Activated CD8-positive, alpha-beta memory T cell treated with anti-CD3 and anti-CD28 coated beads for 48 hours (primary cell): ENCODE measurements at regions not wholly inside any gene's neighbourhood (a gene's known extent, or its start where the extent isn't known, plus 50 kb on each side); places are given as distances from the start of the nearest gene placed in this dataset.
"Not testable (repeated sequence)": the region's sequence is repeated elsewhere in the genome, so short reads cannot be mapped to it uniquely, and the experiment has no call there.

ENCODE experiments used
- DNase-seq, 3 experiments: peaks; one replicate each; pipeline ENCODE4 v3.0.0-alpha.2; 2020; ENCODE audit warnings: low read depth in 2 of 3, low spot score in 2 of 3

DNA sequence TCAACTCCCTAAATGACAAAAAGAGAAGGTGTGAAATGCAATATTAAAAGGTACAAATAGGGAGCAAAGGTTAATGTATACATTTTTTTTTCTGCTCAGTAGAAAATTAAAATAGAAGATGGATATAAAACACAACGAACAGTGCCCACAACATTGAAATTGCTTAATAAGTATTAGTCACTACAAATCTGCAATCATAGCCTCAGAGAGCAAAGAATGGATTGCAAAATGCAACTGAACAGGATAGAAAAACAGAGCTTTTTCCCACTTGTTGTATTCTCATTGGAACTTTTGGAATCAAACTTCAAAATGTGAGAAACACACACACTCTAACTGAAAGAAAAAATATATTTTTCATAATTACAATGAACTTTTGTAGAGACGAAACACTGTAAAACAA, 552.2 kb upstream of the NCAM2 start:
- no peak for DNase-seq

DNA sequence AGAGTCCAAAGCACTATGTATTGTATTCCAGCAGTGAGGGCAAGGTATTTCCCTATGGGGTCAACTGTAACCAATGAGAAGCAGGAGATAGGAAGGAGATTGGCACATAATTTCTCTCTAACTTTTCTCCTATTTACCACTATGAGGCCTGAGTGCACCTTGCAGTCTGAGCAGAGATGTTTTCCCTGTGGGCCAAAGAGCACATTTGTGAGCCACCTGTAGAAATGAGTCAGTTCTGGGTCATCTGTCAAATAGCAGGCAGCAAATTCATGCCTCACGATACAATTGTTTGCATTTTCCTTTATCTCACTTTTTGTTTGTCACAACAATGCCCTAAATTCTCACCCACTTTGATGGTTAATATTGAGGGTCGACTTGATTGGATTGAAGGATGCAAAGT, 547.2 kb upstream of the NCAM2 start:
- no peak for DNase-seq

GRCh38 chr21:20452935-20453334, 545.3 kb upstream of the NCAM2 start:
- no peak for DNase-seq

GRCh38 chr21:20459838-20460237, 538.4 kb upstream of the NCAM2 start:
- DNase-seq, result no peak

DNA sequence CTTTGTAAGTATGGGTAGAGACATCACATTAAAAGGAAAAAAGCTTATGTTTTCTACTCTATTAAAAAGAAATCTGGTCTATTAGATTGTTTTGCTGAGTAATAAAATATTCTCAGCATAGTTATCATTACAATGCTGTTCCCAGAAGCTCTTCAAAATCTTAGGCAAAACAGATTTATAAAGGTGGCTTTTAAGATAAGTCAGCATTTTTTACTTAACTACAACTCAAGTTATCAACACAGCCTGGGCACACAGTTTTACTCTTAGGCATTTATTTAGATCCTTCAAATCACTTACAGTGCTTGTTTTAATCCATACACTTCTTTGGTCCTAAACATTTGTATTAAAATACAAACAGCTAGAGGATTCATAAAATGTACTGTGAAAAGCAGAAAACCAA, 534.8 kb upstream of the NCAM2 start:
- DNase-seq, result no peak

DNA sequence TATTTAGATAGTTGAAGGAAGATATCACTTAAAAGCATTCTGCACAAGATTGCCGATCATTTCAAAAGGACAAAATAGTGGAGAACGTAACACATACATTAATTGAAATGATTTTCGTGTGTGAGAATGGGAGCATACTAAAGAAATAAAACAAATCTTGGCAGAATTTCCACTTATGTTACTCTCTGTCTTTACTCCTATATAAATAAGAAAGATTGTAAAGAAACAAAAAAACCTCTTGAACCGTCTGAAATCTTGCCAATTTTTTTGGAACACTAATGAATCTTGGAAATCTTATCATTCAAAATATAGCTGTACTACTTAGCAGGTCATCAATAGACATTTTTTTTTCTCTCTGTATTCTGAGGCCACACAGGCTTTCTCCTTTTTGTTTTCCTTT, 528.8 kb upstream of the NCAM2 start:
- DNase-seq, result no peak

DNA sequence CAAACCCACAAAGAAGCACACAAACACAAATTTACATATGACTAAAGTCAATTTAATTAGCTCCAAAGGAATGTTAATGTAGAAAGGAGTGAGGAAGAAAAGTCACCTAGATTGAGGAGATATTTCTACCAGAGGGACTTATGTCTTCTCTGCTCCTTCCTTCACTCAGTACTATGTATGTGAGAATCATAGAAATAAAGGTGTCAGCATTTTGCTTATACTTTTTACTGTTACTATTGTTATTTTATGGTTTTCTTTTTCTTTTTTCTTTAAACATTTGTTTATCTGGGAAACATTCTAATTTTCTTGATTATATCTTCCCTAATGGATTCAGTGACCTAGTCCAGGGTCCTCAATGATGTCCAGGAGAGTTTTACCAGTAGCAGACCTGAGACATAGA, 511.9 kb upstream of the NCAM2 start:
- DNase-seq, result no peak

DNA sequence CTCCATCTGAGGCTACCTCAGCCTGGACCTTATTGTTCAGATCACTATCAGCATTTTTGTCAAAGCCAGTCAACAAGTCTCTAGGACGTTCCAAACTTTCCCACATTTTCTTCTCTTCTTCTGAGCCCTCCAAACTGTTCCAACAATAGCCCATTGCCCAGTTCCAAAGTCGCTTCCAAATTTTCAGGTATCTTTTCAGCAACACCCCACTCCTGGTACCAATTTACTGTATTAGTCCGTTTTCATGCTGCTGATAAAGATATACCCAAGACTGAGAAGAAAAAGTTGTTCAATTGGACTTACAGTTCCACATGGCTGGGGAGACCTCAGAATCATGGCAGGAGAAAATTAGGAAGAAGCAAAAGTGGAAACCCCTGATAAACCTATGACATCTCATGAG, 495.3 kb upstream of the NCAM2 start:
- not testable (repeated sequence) for DNase-seq

GRCh38 chr21:20507783-20508182, 490.4 kb upstream of the NCAM2 start:
- no peak for DNase-seq

GRCh38 chr21:20511216-20511880, 486.9 kb upstream of the NCAM2 start:
- DNase-seq, result no peak

GRCh38 chr21:20515446-20515845, 482.8 kb upstream of the NCAM2 start:
- DNase-seq, result no peak

GRCh38 chr21:20519076-20519475, 479.1 kb upstream of the NCAM2 start:
- DNase-seq, result no peak

- DNase-seq, result no peak
Observed at GRCh38 chr21:20522611-20523010, 475.6 kb upstream of the NCAM2 start.

- no peak for DNase-seq
Observed at GRCh38 chr21:20523191-20523590, 475.0 kb upstream of the NCAM2 start.

DNA sequence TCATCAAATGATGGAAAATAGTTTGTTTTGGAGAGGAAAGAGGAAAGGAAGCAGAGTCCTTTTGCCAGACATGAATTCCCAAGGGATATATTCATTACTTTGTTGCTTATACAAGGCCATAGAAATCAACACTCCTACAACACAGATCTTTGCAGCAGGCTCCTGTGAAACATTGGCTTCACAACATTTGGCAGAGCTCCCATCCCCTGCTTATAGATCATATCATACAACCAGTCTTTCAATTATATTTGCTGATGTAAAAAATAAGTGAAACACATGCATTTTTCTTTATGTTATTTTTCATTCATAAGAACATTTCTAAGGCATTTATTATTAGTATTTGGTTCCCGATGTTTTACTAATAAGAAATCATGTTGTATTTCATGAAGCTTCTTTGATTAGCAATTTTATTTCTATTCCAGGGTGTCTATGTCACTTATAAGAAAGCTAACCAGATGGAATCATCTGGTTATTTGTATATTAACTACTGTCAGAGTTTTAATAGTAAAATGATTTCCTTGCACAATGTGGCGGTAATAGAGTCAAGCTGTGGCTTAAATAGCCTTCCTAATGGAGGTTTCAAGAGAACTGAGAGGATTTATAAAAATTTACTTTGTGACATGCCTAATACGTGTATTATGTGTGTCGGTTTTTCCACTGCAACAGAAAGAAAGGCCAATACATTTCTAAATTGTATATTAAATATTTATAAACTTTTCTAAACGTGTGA, 470.3 kb upstream of the NCAM2 start:
- DNase-seq, result no peak

- DNase-seq, result no peak
Observed at GRCh38 chr21:20537130-20537529, 461.1 kb upstream of the NCAM2 start.

- no peak for DNase-seq
Observed at GRCh38 chr21:20538039-20538658, 460.1 kb upstream of the NCAM2 start.

DNA sequence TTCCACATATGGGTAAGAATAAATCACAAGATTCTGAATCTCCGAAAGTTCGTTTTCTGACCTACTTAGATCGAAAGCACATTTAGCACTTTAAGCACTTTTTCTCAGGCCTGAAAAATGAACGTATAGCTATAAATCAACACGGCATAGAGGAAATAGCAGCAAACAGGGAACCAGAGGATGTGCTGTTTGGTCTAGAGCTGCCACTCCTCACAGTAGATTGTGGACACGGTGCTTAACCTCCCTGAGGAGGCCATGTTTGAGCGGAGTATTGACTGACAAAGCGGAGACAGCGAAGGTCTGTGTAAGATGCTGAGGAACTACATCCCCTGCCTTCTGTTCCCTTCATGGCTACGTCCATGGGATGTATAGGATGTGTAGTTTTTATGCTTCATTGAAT, 452.8 kb upstream of the NCAM2 start:
- no peak for DNase-seq

DNA sequence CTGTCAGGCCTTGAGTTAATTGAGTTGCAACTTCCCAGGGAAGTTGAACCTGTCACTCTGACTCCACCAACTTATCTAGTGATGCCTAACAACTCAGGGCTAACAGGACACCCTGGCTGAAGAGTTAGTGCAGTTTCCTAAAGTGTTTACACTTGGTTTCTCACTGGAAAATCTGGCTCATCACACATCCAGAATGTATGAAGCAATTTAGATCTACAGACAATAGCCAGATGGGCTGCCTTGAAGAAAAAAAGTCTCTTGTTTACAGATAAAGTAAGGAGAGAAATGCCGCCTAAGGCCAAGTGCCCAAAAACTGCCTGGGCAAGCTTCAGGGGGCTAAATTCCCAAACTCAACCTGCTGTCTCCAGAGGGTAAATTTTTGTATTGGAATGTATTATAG, 446.3 kb upstream of the NCAM2 start:
- DNase-seq, result no peak

- no peak for DNase-seq
Observed at GRCh38 chr21:20554785-20555184, 443.4 kb upstream of the NCAM2 start.

GRCh38 chr21:20570824-20571232, 427.4 kb upstream of the NCAM2 start:
- DNase-seq, result no peak

DNA sequence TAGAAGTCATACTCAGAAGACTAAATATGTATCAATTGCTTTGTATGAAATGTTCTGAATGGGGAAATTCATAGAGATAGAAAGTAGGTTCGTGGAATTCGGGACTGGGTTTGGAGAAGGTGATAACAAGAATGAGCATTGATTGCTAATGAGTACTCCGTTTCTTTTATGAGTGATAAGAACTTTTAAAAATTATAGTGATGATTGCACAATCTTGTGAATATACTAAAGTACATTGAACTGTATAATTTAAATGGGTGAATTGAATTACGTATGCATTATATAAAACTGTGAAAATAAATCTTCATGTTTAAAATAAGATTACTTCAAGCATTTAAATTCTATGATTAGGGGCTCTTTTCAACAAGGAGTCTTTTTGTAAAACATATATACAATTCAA, 425.6 kb upstream of the NCAM2 start:
- no peak for DNase-seq

DNA sequence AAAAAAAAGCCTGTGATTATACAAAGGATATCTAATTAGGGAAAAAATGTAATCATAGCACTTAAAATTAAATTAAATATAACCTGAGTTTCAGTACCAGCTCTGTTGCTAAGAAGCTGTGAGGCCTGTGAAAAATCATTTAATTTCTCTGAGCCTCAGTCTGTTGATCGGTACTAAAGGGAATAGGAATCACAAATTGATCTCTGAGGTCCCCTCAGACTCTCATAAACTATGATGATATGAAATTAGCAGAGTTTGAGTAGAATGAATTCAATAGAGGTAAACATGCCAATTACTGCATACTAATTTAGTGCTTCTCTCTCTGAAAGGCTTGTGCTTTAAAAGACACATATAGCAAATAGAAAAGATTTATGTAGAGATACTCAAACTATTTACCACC, 416.8 kb upstream of the NCAM2 start:
- no peak for DNase-seq
